ENCODE measurements at regions not wholly inside any gene's neighbourhood (a gene's known extent, or its start where the extent isn't known, plus 50 kb on each side); places are given as distances from the start of the nearest gene placed in this dataset.
A peak's percentile ranks its signal among the peaks of the same experiment; 100 is the strongest.

DNA sequence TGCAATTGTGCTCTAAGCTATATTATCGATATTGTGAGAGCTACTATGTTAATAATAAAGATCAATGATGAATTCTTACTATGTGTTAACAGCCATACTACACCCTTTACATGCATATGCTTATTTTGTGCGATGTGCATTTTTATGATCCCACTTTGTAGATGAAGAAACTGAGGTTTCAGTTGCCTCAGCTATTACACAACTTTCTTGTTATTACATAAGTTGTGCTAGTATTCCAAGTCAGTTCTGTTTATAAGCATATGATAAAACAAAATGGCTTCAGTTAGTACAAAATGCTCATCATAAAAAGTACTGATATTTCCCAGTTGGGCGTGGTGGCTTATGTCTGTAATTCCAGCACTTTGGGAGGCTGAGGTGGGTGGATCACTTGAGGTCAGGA, 471.5 kb upstream of the DCN start:
- CTCF ChIA-PET = interaction anchor here (1.1 kb wide), 1 partner anchor 11 kb away, joined by 4 read pairs; no protein-coding TSS in a partner anchor

GRCh38 chr12:91651728-91652127, 469.1 kb upstream of the DCN start:
- no TSS peak for BruUV-seq (replicated peaks)
- ChIA-PET POLR2A (no interaction called here), CTCF (no interaction called here)
- H3K27me3 Mint-ChIP-seq (ENCODE audit: insufficient read depth, unreplicated experiment) = no peaks in the 10 kb centered on the region
- no peak overlapping the region for H3K4me3 Mint-ChIP-seq (ENCODE audit: unreplicated experiment)
- no peaks in the 10 kb centered on the region for H3K4me1 Mint-ChIP-seq (ENCODE audit: insufficient read depth, unreplicated experiment)
- DNase-seq (ENCODE audit: unreplicated experiment) = no peak
- no peak overlapping the region for H3K27ac Mint-ChIP-seq (ENCODE audit: low read depth, unreplicated experiment)
- H3K9me3 Mint-ChIP-seq (ENCODE audit: unreplicated experiment) = no peaks in the 10 kb centered on the region
- TF ChIP-seq, protein P1, sequence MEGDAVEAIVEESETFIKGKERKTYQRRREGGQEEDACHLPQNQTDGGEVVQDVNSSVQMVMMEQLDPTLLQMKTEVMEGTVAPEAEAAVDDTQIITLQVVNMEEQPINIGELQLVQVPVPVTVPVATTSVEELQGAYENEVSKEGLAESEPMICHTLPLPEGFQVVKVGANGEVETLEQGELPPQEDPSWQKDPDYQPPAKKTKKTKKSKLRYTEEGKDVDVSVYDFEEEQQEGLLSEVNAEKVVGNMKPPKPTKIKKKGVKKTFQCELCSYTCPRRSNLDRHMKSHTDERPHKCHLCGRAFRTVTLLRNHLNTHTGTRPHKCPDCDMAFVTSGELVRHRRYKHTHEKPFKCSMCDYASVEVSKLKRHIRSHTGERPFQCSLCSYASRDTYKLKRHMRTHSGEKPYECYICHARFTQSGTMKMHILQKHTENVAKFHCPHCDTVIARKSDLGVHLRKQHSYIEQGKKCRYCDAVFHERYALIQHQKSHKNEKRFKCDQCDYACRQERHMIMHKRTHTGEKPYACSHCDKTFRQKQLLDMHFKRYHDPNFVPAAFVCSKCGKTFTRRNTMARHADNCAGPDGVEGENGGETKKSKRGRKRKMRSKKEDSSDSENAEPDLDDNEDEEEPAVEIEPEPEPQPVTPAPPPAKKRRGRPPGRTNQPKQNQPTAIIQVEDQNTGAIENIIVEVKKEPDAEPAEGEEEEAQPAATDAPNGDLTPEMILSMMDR (IDR thresholded peaks at IDR 0.05; ENCODE audit: unreplicated experiment) = no peak
- no peaks in the 10 kb centered on the region for H3K36me3 Mint-ChIP-seq (ENCODE audit: insufficient read depth, unreplicated experiment)
- intact Hi-C loops (cut with micrococcal nuclease) = no loop called here

More for the DNA sequence above, 471.5 kb upstream of the DCN start:
- Mint-ChIP-seq H3K27ac (ENCODE audit: low read depth, unreplicated experiment) (no peak overlapping the region), H3K36me3 (ENCODE audit: insufficient read depth, unreplicated experiment) (no peaks in the 10 kb centered on the region), H3K4me3 (ENCODE audit: unreplicated experiment) (no peak overlapping the region), H3K4me1 (ENCODE audit: insufficient read depth, unreplicated experiment) (no peaks in the 10 kb centered on the region), H3K27me3 (ENCODE audit: insufficient read depth, unreplicated experiment) (no peaks in the 10 kb centered on the region), H3K9me3 (ENCODE audit: unreplicated experiment) (no peaks in the 10 kb centered on the region)
- intact Hi-C loops (cut with micrococcal nuclease) = no loop called here
- no TSS peak for BruUV-seq (replicated peaks)
- POLR2A ChIA-PET = no interaction called here
- TF ChIP-seq, protein P1 (IDR thresholded peaks at IDR 0.05; ENCODE audit: unreplicated experiment) = no peak
- DNase-seq (ENCODE audit: unreplicated experiment) = no peak

- Mint-ChIP-seq H3K27me3 (ENCODE audit: insufficient read depth, unreplicated experiment) (no peaks in the 10 kb centered on the region), H3K9me3 (ENCODE audit: unreplicated experiment) (no peaks in the 10 kb centered on the region), H3K36me3 (ENCODE audit: insufficient read depth, unreplicated experiment) (no peaks in the 10 kb centered on the region), H3K4me1 (ENCODE audit: insufficient read depth, unreplicated experiment) (peaks cover 7% of the 10 kb centered on the region), H3K4me3 (ENCODE audit: unreplicated experiment) (no peak overlapping the region), H3K27ac (ENCODE audit: low read depth, unreplicated experiment) (no peak overlapping the region)
- DNase-seq (ENCODE audit: unreplicated experiment) = no peak
- no TSS peak for BruUV-seq (replicated peaks)
- TF ChIP-seq, protein P1 (IDR thresholded peaks at IDR 0.05; ENCODE audit: unreplicated experiment) = no peak
- ChIA-PET CTCF (no interaction called here), POLR2A (no interaction called here)
- intact Hi-C loops (cut with micrococcal nuclease) = no loop called here
Observed at GRCh38 chr12:91643763-91644162, 461.1 kb upstream of the DCN start.

DNA sequence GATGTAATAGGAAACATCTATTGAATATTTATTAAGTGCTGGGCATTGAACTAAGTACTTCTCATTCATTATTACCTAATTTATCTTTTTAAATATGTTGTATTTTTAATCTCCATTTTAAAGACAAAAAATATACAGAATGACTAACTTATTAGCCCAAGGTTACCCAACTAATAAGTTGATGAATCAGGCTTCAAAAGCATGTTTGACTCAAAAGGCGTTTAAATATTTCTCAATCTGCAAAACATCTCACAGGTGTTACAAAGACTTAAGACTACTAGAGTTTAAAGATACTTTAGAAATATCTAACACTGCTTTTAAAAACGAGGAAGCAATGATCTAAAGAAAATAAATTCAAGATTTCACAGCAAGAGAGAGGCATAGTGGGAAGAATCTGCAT, 457.4 kb upstream of the DCN start:
- Mint-ChIP-seq H3K27me3 (ENCODE audit: insufficient read depth, unreplicated experiment) (no peaks in the 10 kb centered on the region), H3K36me3 (ENCODE audit: insufficient read depth, unreplicated experiment) (peaks cover 4% of the 10 kb centered on the region), H3K4me3 (ENCODE audit: unreplicated experiment) (peak overlapping the region; percentile 10), H3K27ac (ENCODE audit: low read depth, unreplicated experiment) (peak overlapping the region; percentile 32), H3K4me1 (ENCODE audit: insufficient read depth, unreplicated experiment) (peaks cover 7% of the 10 kb centered on the region), H3K9me3 (ENCODE audit: unreplicated experiment) (no peaks in the 10 kb centered on the region)
- no peak for DNase-seq (ENCODE audit: unreplicated experiment)
- ChIA-PET CTCF (no interaction called here), POLR2A (interaction anchor here (0.6 to 2.6 kb wide), 8 partner anchors 13 to 1037 kb away, joined by 3 to 16 read pairs (median 3); no protein-coding TSS in a partner anchor)
- no TSS peak for BruUV-seq (replicated peaks)
- TF ChIP-seq, protein P1 (IDR thresholded peaks at IDR 0.05; ENCODE audit: unreplicated experiment) = no peak
- intact Hi-C loops (cut with micrococcal nuclease) = no loop called here

All from MCF 10A (cell line).